ENCODE measurements at regions not wholly inside any gene's neighbourhood (a gene's known extent, or its start where the extent isn't known, plus 50 kb on each side); places are given as distances from the start of the nearest gene placed in this dataset.
"Not testable (repeated sequence)": the region's sequence is repeated elsewhere in the genome, so short reads cannot be mapped to it uniquely, and the experiment has no call there.

- no peaks in the 10 kb centered on the region for H3K36me3 ChIP-seq
Observed at GRCh38 chr2:234884591-234884990, 67.2 kb upstream of the SH3BP4 start.

GRCh38 chr2:234881413-234882241, 70.2 kb upstream of the SH3BP4 start:
- intact Hi-C loops (cut with DNase I): loop anchor here in 1 of 3 donors (5.0 kb wide), 1 partner anchor 226 kb away; no protein-coding TSS in a partner anchor
- Histone ChIP-seq H3K4me1 (peaks cover 18 to 49% (median 34%) of the 10 kb centered on the region in 3 donors), H3K27me3 (no peaks in the 10 kb centered on the region), H3K36me3 (no peaks in the 10 kb centered on the region), H3K27ac (peak overlapping the region in 3 of 4 donors; percentile 18 to 72 (median 66)), H3K4me3 (peak overlapping the region in 1 of 4 donors; percentile 10), H3K9me3 (no peaks in the 10 kb centered on the region)
- peak; percentile 26 for FAIRE-seq
- peak; percentile 88 to 96 (median 92) for DNase-seq
- TF ChIP-seq CTCF (IDR thresholded peaks at IDR 0.05): peak; percentile 59 to 81 (median 80)
- 12 to 14% methylated on average over 8 of the region's 8 CpGs for WGBS, 2 donors
- peak; percentile 81 to 89 (median 87) for ATAC-seq

More at GRCh38 chr2:234884591-234884990, 67.2 kb upstream of the SH3BP4 start:
- Histone ChIP-seq H3K9me3 (no peaks in the 10 kb centered on the region), H3K4me3 (no peak overlapping the region), H3K4me1 (peaks cover 18 to 56% (median 31%) of the 10 kb centered on the region in 3 donors), H3K27ac (peak overlapping the region in 3 of 4 donors; percentile 26 to 82 (median 57)), H3K27me3 (no peaks in the 10 kb centered on the region)
- intact Hi-C loops (cut with DNase I): loop anchor here in 1 of 3 donors (5.0 kb wide), 1 partner anchor 223 kb away; no protein-coding TSS in a partner anchor
- 79 to 81% methylated on average over 7 of the region's 7 CpGs for WGBS, 2 donors
- DNase-seq (no peak), ATAC-seq (no peak), FAIRE-seq (no peak)
- TF ChIP-seq CTCF (IDR thresholded peaks at IDR 0.05): no peak

GRCh38 chr2:234880551-234881211, 71.1 kb upstream of the SH3BP4 start:
- ATAC-seq (peak; percentile 70 to 79 (median 76)), DNase-seq (peak in 3 of 6 donors; percentile 77 to 84 (median 78)), FAIRE-seq (no peak)
- H3K36me3 ChIP-seq: no peaks in the 10 kb centered on the region
- TF ChIP-seq CTCF (IDR thresholded peaks at IDR 0.05): no peak
- peaks cover 18 to 46% (median 28%) of the 10 kb centered on the region in 3 donors for H3K4me1 ChIP-seq
- intact Hi-C loops (cut with DNase I): loop anchor here in 1 of 3 donors (5.0 kb wide), 1 partner anchor 227 kb away; no protein-coding TSS in a partner anchor
- peak overlapping the region in 3 of 4 donors; percentile 18 to 72 (median 66) for H3K27ac ChIP-seq
- no peaks in the 10 kb centered on the region for H3K9me3 ChIP-seq
- 16 to 18% methylated on average over 7 of the region's 7 CpGs for WGBS, 2 donors
- H3K27me3 ChIP-seq: no peaks in the 10 kb centered on the region
- peak overlapping the region in 1 of 4 donors; percentile 10 for H3K4me3 ChIP-seq

GRCh38 chr2:234879671-234880455, 72.0 kb upstream of the SH3BP4 start:
- H3K27ac ChIP-seq: peak overlapping the region in 3 of 4 donors; percentile 14 to 72 (median 66)
- no peak for TF ChIP-seq CTCF (IDR thresholded peaks at IDR 0.05)
- WGBS, 2 donors: 55 to 64% methylated on average over 5 of the region's 5 CpGs
- DNase-seq (peak in 1 of 6 donors; percentile 44), ATAC-seq (peak; percentile 48 to 64 (median 57)), FAIRE-seq (no peak)
- no peaks in the 10 kb centered on the region for H3K9me3 ChIP-seq
- H3K4me1 ChIP-seq: peaks cover 18 to 41% (median 25%) of the 10 kb centered on the region in 3 donors
- H3K36me3 ChIP-seq: no peaks in the 10 kb centered on the region
- no peaks in the 10 kb centered on the region for H3K27me3 ChIP-seq
- intact Hi-C loops (cut with DNase I): loop anchor here in 2 of 3 donors (5.0 to 10.0 kb wide), 2 partner anchors 175 to 227 kb away; no protein-coding TSS in a partner anchor
- H3K4me3 ChIP-seq: no peak overlapping the region

DNA sequence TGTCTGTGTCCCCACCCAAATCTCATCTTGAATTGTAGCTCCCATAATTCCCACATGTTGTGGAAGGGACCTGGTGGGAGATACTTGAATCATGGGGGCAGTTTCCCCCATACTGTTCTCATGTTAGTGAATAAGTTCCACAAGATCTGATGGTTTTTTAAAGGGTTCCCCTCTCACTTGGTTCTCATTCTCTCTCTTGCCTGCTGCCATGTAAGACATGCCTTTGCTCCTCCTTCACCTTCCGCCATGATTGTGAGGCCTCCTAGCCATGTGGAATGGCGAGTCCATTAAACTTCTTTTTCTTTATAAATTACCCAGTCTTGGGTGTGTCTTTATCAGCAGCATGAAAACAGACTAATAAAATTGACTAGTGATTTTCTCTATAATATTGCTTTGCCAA, 75.2 kb upstream of the SH3BP4 start:
- DNase-seq, H3K4me3 ChIP-seq, ATAC-seq, H3K9me3 ChIP-seq, H3K27me3 ChIP-seq, FAIRE-seq, H3K36me3 ChIP-seq, H3K27ac ChIP-seq: not testable (repeated sequence)
- H3K4me1 ChIP-seq: peaks cover 5 to 22% (median 12%) of the 10 kb centered on the region in 3 donors
- intact Hi-C loops (cut with DNase I): loop anchor here in 1 of 3 donors (10.0 kb wide), 1 partner anchor 178 kb away; no protein-coding TSS in a partner anchor
- WGBS, 2 donors: 100% methylated on average over 2 of the region's 2 CpGs

Data from pancreas (tissue), 10 donors.